ENCODE measurements at regions not wholly inside any gene's neighbourhood (a gene's known extent, or its start where the extent isn't known, plus 50 kb on each side); places are given as distances from the start of the nearest gene placed in this dataset.

DNA sequence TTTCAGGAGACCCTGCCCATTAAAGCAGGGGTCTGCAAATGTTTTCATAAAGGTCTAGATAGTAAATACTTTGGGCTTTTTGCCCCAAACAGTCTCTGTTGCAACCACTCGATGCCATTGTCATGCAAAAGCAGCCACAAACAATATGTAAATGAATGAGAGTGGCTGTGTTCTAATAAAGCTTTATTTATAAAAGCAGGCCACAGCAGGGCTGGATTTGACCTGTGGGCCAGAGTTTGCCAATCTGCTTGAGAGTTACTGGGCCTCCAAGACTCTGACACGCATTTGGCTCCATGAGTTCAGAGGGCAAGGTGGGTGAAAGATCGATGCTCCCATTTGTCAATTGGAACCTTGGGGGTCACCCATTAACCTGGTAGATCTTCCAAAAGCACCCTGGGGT, 217.3 kb upstream of the SDK2 start:
- no peak for TF ChIP-seq EZH2 (IDR thresholded peaks at IDR 0.05; ENCODE audit: low read depth, low read length, severe bottlenecking)
- TF ChIP-seq, protein P1, sequence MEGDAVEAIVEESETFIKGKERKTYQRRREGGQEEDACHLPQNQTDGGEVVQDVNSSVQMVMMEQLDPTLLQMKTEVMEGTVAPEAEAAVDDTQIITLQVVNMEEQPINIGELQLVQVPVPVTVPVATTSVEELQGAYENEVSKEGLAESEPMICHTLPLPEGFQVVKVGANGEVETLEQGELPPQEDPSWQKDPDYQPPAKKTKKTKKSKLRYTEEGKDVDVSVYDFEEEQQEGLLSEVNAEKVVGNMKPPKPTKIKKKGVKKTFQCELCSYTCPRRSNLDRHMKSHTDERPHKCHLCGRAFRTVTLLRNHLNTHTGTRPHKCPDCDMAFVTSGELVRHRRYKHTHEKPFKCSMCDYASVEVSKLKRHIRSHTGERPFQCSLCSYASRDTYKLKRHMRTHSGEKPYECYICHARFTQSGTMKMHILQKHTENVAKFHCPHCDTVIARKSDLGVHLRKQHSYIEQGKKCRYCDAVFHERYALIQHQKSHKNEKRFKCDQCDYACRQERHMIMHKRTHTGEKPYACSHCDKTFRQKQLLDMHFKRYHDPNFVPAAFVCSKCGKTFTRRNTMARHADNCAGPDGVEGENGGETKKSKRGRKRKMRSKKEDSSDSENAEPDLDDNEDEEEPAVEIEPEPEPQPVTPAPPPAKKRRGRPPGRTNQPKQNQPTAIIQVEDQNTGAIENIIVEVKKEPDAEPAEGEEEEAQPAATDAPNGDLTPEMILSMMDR (IDR thresholded peaks at IDR 0.05; ENCODE audit: control extremely low read depth in 1 of 3, insufficient read depth in 1 of 3, low read depth in 1 of 3, low read length in 3 of 3) = no peak
- TF ChIP-seq POLR2AphosphoS5 (IDR thresholded peaks at IDR 0.05; ENCODE audit: low read depth, low read length) = no peak
- no peak for TF ChIP-seq EP300 (IDR thresholded peaks at IDR 0.05; ENCODE audit: borderline replicate concordance in 1 of 2, low read depth in 2 of 2, low read length in 2 of 2)
- TF ChIP-seq RAD21 (IDR thresholded peaks at IDR 0.05 in 1 of 2, conservative IDR thresholded peaks at IDR 0.05 in 1 of 2; ENCODE audit: low read depth in 2 of 2, low read length in 2 of 2) = no peak
- no peak for TF ChIP-seq SUZ12 (IDR thresholded peaks at IDR 0.05; ENCODE audit: low read length)
- TF ChIP-seq BCL11A (IDR thresholded peaks at IDR 0.05; ENCODE audit: low read depth in 2 of 2, low read length in 2 of 2) = no peak
- TF ChIP-seq PHF8 (conservative IDR thresholded peaks at IDR 0.05; ENCODE audit: low read depth, low read length) = no peak
- TF ChIP-seq POLR2A (IDR thresholded peaks at IDR 0.05; ENCODE audit: control extremely low read depth in 1 of 2, low read depth in 2 of 2, low read length in 2 of 2) = no peak
